Fibroblast of villous mesenchyme (primary cell): ENCODE measurements at regions not wholly inside any gene's neighbourhood (a gene's known extent, or its start where the extent isn't known, plus 50 kb on each side); places are given as distances from the start of the nearest gene placed in this dataset.

Source experiments
- DNase-seq: peaks from one replicate; pipeline ENCODE4 v3.0.0-alpha.2; 2010; ENCODE audit warnings: low read depth
- H3K4me3 ChIP-seq: 2 replicates; pipeline ENCODE4 v1.5.1; 2011; ENCODE audit warnings: low read depth, mild to moderate bottlenecking, low read length
- CTCF ChIP-seq: IDR thresholded peaks from 2 replicates; pipeline ENCODE4 v1.5.1; 2012; ENCODE audit warnings: low read depth, mild to moderate bottlenecking, low read length; ENCODE audit not compliant: insufficient read depth

- no peak for TF ChIP-seq CTCF
- no peak for DNase-seq
- H3K4me3 ChIP-seq, result no peak overlapping the region
These were observed 54.6 kb upstream of the EOLA2 start for GRCh38 chrX:149992918-149993317.

GRCh38 chrX:149993989-149994388, 55.7 kb upstream of the EOLA2 start:
- DNase-seq, result no peak
- TF ChIP-seq CTCF, result no peak
- no peak overlapping the region for H3K4me3 ChIP-seq

GRCh38 chrX:149996515-149996914, 58.2 kb upstream of the EOLA2 start:
- TF ChIP-seq CTCF, result no peak
- DNase-seq, result no peak
- H3K4me3 ChIP-seq, result no peak overlapping the region

GRCh38 chrX:150005027-150005426, 66.7 kb upstream of the EOLA2 start:
- TF ChIP-seq CTCF, result no peak
- DNase-seq, result no peak
- H3K4me3 ChIP-seq, result no peak overlapping the region

GRCh38 chrX:150007356-150007755, 69.1 kb upstream of the EOLA2 start:
- TF ChIP-seq CTCF, result no peak
- no peak for DNase-seq
- H3K4me3 ChIP-seq, result no peak overlapping the region

- TF ChIP-seq CTCF, result no peak
- DNase-seq, result peak; percentile 44
- no peak overlapping the region for H3K4me3 ChIP-seq
These were observed 74.5 kb upstream of the EOLA2 start for GRCh38 chrX:150012647-150013381.

- DNase-seq, result no peak
- no peak overlapping the region for H3K4me3 ChIP-seq
- TF ChIP-seq CTCF, result no peak
These were observed 76.2 kb upstream of the EOLA2 start for GRCh38 chrX:150014525-150014924.
